SK-N-SH (cell line): ENCODE measurements at regions not wholly inside any gene's neighbourhood (a gene's known extent, or its start where the extent isn't known, plus 50 kb on each side); places are given as distances from the start of the nearest gene placed in this dataset.

Source experiments
- CTCF ChIA-PET: fragments of 300-600, 350-600 bp; formaldehyde crosslinking; extraction: SDS; loops from one replicate; lab custom pipeline; 2021; lab: Yijun Ruan, JAX
- POLR2A ChIA-PET: fragments of 350-600 bp; sonication (Branson Sonifier 250); formaldehyde crosslinking; extraction: SDS; loops from one replicate; lab custom pipeline; 2020; ENCODE audit warnings: antibody characterized with exemption, inconsistent platforms; lab: Yijun Ruan, JAX
- DNase-seq: peaks from one replicate; pipeline ENCODE4 v3.0.0; 2012
- H2AFZ ChIP-seq: fragments of 200-600 bp; sonication (generic); 2 replicates; pipeline ENCODE4 v1.8.1; 2016; ENCODE audit warnings: antibody characterized with exemption, mild to moderate bottlenecking, low read depth
- H3F3A ChIP-seq: fragments of 200-600 bp; sonication (generic); replicated peaks from 2 replicates; pipeline ENCODE3; 2016; ENCODE audit warnings: antibody characterized with exemption, mild to moderate bottlenecking; ENCODE audit not compliant: insufficient read depth
- H3K27ac ChIP-seq, 2 experiments: fragments of 200-500 bp in 1 of 2; fragments of 200-600 bp in 1 of 2; sonication (Bioruptor generic) in 1 of 2; sonication (generic), shearing (Covaris generic) in 1 of 2; 2 replicates each; pipeline versions ENCODE4 v1.5.1 to v1.6.1; 2014 to 2016; ENCODE audit warnings: low read depth in 2 of 2, inconsistent platforms in 1 of 2, low read length in 1 of 2, mild to moderate bottlenecking in 1 of 2, mixed read lengths in 1 of 2
- H3K27me3 ChIP-seq: fragments of 200-600 bp; sonication (generic), shearing (Covaris generic); 2 replicates; pipeline ENCODE4 v1.6.1; 2016; ENCODE audit warnings: mixed run types; ENCODE audit not compliant: insufficient read depth
- H3K36me3 ChIP-seq, 2 experiments: fragments of 200-500 bp in 1 of 2; fragments of 200-600 bp in 1 of 2; sonication (Bioruptor generic) in 1 of 2; sonication (generic) in 1 of 2; replicated peaks in 1 of 2; 2 replicates each; pipeline versions ENCODE3 to v1.5.1; 2014 to 2016; ENCODE audit warnings: low read length in 1 of 2, mild to moderate bottlenecking in 1 of 2; ENCODE audit not compliant: insufficient read depth in 2 of 2, control insufficient read depth in 1 of 2
- H3K4me1 ChIP-seq, 2 experiments: fragments of 200-500 bp in 1 of 2; fragments of 200-600 bp in 1 of 2; sonication (Bioruptor generic) in 1 of 2; sonication (generic), shearing (Covaris generic) in 1 of 2; 2 replicates each; pipeline versions ENCODE4 v1.5.1 to v1.6.1; 2014 to 2016; ENCODE audit warnings: low read depth in 1 of 2, low read length in 1 of 2, mixed run types in 1 of 2; ENCODE audit not compliant: insufficient read depth in 2 of 2, control insufficient read depth in 1 of 2
- H3K4me2 ChIP-seq: fragments of 200-600 bp; sonication (generic), shearing (Covaris generic); 2 replicates; pipeline ENCODE4 v1.6.1; 2017; ENCODE audit warnings: mixed run types
- H3K4me3 ChIP-seq, 2 experiments: fragments of 200-500 bp in 1 of 2; fragments of 200-600 bp in 1 of 2; sonication (Bioruptor generic) in 1 of 2; sonication (generic), shearing (Covaris generic) in 1 of 2; 2 replicates each; pipeline versions ENCODE4 v1.5.1 to v1.8.1; 2014 to 2016; ENCODE audit warnings: low read depth in 2 of 2, inconsistent platforms in 1 of 2, low read length in 1 of 2, mild to moderate bottlenecking in 1 of 2, mixed read lengths in 1 of 2, moderate library complexity in 1 of 2
- H3K79me2 ChIP-seq: fragments of 200-600 bp; sonication (generic); 2 replicates; pipeline ENCODE4 v1.8.1; 2017; ENCODE audit warnings: mild to moderate bottlenecking; ENCODE audit not compliant: insufficient read depth
- H3K9ac ChIP-seq: fragments of 200-600 bp; sonication (generic); 2 replicates; pipeline ENCODE4 v1.6.1; 2017; ENCODE audit warnings: mixed run types
- H3K9me2 ChIP-seq: fragments of 200-600 bp; sonication (generic); 2 replicates; pipeline ENCODE4 v1.6.1; 2017; ENCODE audit warnings: mixed run types
- H3K9me3 ChIP-seq: fragments of 200-600 bp; sonication (generic); 2 replicates; pipeline ENCODE4 v1.6.1; 2017; ENCODE audit warnings: mixed run types, mild to moderate bottlenecking, moderate library complexity
- H4K20me1 ChIP-seq: fragments of 200-600 bp; sonication (generic); 2 replicates; pipeline ENCODE4 v1.6.1; 2017; ENCODE audit warnings: mild to moderate bottlenecking, mixed run types; ENCODE audit not compliant: insufficient read depth
- EP300 ChIP-seq, 2 experiments: IDR thresholded peaks; 2 replicates each; pipeline versions ENCODE4 v1.4.0 to v1.6.1; 2012; ENCODE audit warnings: borderline replicate concordance in 1 of 2, low read depth in 1 of 2, low read length in 1 of 2
- FOSL2 ChIP-seq: IDR thresholded peaks from 2 replicates; pipeline ENCODE4 v1.4.0; 2012; ENCODE audit warnings: low read depth, mild to moderate bottlenecking, moderate library complexity, borderline replicate concordance
- FOXM1 ChIP-seq: IDR thresholded peaks from 2 replicates; pipeline ENCODE4 v1.4.0; 2012; ENCODE audit warnings: low read depth, mild to moderate bottlenecking
- GABPA ChIP-seq: IDR thresholded peaks from 2 replicates; pipeline ENCODE4 v1.4.0; 2012; ENCODE audit warnings: low read depth, mild to moderate bottlenecking
- POLR2AphosphoS5 ChIP-seq: IDR thresholded peaks from 2 replicates; pipeline ENCODE4 v1.6.1; 2012; ENCODE audit warnings: low read depth, low read length
- RXRA ChIP-seq: IDR thresholded peaks from 2 replicates; pipeline ENCODE4 v1.4.0; 2012; ENCODE audit warnings: low read depth, mild to moderate bottlenecking, borderline replicate concordance
- SIN3A ChIP-seq: IDR thresholded peaks from 2 replicates; pipeline ENCODE4 v1.6.1; 2012; ENCODE audit warnings: low read depth, mild to moderate bottlenecking, low read length, moderate library complexity, borderline replicate concordance
- TCF12 ChIP-seq: IDR thresholded peaks from 2 replicates; pipeline ENCODE4 v1.4.0; 2012
- ZBTB33 ChIP-seq: IDR thresholded peaks from 2 replicates; pipeline ENCODE4 v1.4.0; 2012; ENCODE audit warnings: low read depth, borderline replicate concordance
- WGBS: methylation state at CpG from one replicate; pipeline ENCODE4 v1.1.6; 2017; ENCODE audit warnings: low lambda C conversion rate; 5-methylcytosine and 5-hydroxymethylcytosine counted together
- TF ChIP-seq, protein P1 (sequence below): IDR thresholded peaks from 2 replicates; pipeline ENCODE4 v1.4.0; 2012; ENCODE audit warnings: low read depth, borderline replicate concordance
- TF ChIP-seq, protein P2 (sequence below): IDR thresholded peaks from 2 replicates; pipeline ENCODE4 v1.4.0; 2012; ENCODE audit warnings: low read depth

DNA sequence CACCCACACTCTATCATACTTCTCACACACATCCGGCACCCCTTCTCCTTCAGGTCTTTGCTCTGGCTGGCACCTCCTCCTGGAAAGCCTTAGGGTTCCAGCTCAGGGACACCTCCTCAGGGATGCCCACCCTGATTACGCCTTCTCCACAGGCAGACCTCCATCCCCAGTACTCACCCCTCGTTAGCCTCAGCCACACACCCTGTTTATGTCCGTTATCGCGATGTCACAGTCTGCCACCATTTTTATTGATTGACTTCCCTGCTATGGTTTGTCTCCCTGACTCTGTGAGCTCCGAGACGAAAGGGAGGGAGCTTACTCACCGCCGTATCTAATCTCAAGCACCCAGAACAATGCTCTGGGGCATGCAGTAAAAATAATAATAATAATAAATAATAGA, 191.7 kb upstream of the LHX5 start:
- H3K4me1 ChIP-seq = no peaks in the 10 kb centered on the region
- no peaks in the 10 kb centered on the region for H3F3A ChIP-seq
- 71% methylated on average over 10 of the region's 10 CpGs for WGBS
- H3K4me2 ChIP-seq = no peak overlapping the region
- H3K27ac ChIP-seq = no peak overlapping the region
- POLR2A ChIA-PET = no interaction called here
- CTCF ChIA-PET = no interaction called here
- H3K27me3 ChIP-seq = no peaks in the 10 kb centered on the region
- H3K9ac ChIP-seq = no peak overlapping the region
- TF ChIP-seq SIN3A (no peak), FOSL2 (no peak)
- TF ChIP-seq, all 33 proteins: peak for 0
- Histone ChIP-seq H3K79me2 (no peaks in the 10 kb centered on the region), H3K4me3 (no peak overlapping the region), H3K36me3 (no peaks in the 10 kb centered on the region), H3K9me2 (no peaks in the 10 kb centered on the region), H3K9me3 (no peaks in the 10 kb centered on the region), H4K20me1 (no peaks in the 10 kb centered on the region), H2AFZ (no peak overlapping the region)
- DNase-seq = no peak

DNA sequence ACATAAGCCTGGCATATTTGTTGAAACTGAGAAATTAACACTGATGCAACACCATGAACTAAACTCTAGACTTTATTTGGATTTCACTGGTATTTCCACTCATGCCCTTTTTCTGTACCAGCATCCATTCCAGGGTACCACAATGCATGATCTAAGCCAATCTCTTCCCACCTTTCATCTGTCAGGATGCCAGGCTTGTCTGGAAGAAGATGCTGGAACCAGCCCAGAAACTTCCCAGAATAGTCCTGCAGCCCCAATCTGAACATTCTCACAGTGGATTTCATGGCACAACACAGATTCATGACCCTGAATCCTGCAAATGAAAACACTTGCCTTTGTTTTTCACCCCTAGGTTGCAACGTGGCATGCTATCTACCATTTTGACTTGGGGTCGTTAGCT, 189.3 kb upstream of the LHX5 start:
- H3K4me1 ChIP-seq = no peaks in the 10 kb centered on the region
- H3K79me2 ChIP-seq = no peaks in the 10 kb centered on the region
- H3F3A ChIP-seq = no peaks in the 10 kb centered on the region
- no peaks in the 10 kb centered on the region for H3K9me3 ChIP-seq
- WGBS = 14% methylated on average over 2 of the region's 2 CpGs
- no peak overlapping the region for H3K27ac ChIP-seq
- TF ChIP-seq ZBTB33 (no peak), EP300 (IDR thresholded peaks at IDR 0.05; ENCODE audit: borderline replicate concordance in 1 of 2, low read depth in 1 of 2, low read length in 1 of 2) (no peak), GABPA (no peak), RXRA (no peak), POLR2AphosphoS5 (no peak), TCF12 (no peak), FOXM1 (no peak)
- TF ChIP-seq, protein P1, sequence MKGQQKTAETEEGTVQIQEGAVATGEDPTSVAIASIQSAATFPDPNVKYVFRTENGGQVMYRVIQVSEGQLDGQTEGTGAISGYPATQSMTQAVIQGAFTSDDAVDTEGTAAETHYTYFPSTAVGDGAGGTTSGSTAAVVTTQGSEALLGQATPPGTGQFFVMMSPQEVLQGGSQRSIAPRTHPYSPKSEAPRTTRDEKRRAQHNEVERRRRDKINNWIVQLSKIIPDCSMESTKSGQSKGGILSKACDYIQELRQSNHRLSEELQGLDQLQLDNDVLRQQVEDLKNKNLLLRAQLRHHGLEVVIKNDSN = no peak
- TF ChIP-seq, protein P2, sequence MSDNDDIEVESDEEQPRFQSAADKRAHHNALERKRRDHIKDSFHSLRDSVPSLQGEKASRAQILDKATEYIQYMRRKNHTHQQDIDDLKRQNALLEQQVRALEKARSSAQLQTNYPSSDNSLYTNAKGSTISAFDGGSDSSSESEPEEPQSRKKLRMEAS = no peak
- no peak overlapping the region for H3K9ac ChIP-seq
- no peak for DNase-seq
- H3K27me3 ChIP-seq = no peaks in the 10 kb centered on the region
- H3K9me2 ChIP-seq = no peaks in the 10 kb centered on the region
- H4K20me1 ChIP-seq = no peaks in the 10 kb centered on the region
- POLR2A ChIA-PET = no interaction called here
- H3K4me3 ChIP-seq = no peak overlapping the region
- CTCF ChIA-PET = no interaction called here
- H2AFZ ChIP-seq = no peak overlapping the region
- H3K4me2 ChIP-seq = no peak overlapping the region
- no peaks in the 10 kb centered on the region for H3K36me3 ChIP-seq
